GM18870 (cell line): ENCODE measurements at regions not wholly inside any gene's neighbourhood (a gene's known extent, or its start where the extent isn't known, plus 50 kb on each side); places are given as distances from the start of the nearest gene placed in this dataset.

ENCODE experiments used
- ATAC-seq: cut with Tn5 transposase; IDR thresholded peaks from one replicate; pipeline ENCODE4 v1.9.1; 2021; ENCODE audit warnings: moderate library complexity; ENCODE audit not compliant: unreplicated experiment

DNA sequence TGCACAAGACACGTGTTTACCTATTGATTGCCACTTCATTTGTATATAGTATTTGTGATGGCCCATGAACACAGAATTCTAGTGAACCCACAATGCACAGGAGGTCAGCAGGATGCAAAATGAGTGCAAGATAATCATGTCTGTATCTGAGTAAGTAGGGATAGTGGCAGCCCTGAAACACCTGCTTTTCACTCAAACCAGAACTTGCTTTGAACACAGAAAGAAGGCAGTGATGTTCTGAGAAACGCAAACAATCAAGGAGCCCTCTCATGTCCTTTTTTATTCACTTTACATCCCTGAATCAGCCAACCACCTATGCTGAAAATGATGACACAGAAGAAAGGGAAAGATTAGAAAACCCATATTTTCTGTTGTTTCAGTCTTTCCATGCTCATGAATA lies 170.4 kb upstream of the AVPR1A start:
- no peak for ATAC-seq

DNA sequence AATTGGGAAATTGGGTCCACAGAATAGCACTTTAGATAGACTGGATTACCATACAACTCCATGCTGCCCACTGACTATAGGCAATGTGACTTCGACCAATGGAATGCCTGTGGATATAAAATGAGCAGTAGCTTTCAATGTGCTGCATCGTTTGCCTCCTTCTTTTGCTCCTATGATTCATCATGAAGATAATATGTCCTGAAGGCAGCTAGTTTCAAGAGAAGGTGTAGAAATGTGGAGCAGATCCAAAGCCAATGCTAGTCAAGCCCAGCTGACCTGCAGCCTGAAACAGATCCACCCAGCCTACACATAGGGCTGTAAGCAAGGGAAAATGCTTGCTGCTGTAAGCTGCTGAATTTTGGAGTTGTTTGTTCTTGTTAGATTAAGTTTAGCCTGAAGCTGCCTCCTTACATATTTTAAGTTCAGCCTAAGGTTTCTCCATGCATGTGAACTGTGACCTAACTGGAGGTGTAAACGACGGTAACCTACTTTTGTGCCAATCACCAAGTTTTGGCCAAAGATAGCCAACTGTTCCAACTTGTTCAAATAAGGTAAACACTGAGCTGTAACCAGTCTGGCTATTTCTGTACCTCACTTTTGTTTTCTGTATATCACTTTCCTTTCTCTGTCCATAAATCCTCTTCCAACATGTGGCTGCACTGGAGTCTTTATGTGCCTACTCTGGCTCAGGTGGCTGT lies 169.1 kb upstream of the AVPR1A start:
- ATAC-seq = no peak

DNA sequence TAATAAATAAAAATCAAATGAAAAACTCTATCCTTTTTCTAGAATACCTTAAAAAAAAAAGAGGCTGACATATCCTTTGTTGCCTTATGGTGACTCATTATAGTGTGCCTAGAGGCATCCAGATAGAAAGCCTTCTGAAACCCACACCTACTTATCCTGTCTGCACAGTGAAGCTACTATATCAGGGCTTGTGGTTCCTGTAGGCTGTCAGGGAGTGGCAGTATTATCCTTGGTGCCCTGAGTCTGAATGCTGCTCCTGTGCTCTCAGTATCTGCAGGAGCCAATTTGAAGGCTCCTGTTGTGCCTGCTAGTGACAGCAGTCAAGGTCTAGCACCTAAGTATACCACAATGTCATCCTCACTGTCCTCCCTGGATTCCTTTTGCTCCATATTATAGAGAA lies 168.4 kb upstream of the AVPR1A start:
- peak; percentile 83 for ATAC-seq

DNA sequence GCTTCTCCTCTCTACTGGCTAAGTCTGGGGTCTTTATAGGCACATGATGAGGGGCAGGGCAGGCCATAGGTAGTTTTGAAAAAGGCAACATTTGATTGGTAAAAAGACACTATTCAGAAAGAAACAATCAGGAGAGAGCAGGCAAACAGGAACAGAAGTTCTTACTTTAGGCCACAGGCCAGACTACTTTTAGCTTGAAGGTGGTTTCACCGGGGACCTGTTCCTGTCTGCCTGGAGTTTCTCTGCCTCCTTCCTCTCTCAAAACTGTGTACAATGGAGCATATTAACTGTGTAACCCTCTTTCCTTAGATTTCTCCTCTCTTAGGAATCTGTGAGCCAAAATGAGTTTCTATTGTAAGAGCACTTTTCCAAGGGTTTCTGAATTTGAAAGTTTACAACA lies 167.9 kb upstream of the AVPR1A start:
- ATAC-seq = no peak

DNA sequence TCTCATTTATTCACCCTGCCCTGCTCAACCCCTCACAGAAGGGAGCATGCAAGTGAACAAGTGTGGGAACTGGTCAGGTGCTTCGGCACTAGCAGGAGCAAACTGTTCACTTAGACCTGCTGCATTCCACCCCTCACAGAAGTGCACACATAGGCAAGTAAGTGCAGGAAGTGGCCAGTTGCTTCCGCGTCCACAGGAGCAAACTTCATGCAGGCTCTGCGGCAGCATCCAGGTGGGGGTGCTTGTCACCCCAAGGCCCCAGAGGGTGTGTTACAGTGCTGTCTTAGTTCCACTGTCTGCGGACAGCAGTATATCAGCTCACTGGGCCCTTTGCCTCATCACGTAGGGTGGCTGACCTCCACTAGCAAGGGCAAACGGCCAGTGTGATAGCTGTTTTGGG lies 167.3 kb upstream of the AVPR1A start:
- ATAC-seq = no peak

DNA sequence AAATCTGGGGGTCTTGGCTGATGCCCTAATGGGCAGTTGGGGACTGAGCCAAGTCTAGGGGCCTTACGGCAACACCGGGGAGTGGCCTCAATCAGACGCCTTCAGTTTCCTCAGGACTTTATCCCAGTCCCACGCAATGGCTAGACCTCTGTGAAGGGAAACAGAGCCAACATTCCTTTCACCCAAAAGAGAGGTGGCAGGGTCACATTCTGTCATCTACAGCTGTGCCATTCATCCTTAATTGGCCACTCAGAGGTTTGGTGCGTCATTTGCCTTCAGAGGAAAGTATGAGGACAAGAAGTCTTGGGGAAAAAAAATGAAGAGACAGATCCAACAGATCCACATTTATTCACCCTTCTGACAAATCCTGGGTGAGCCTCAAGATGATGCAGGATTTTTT lies 166.9 kb upstream of the AVPR1A start:
- ATAC-seq = no peak

DNA sequence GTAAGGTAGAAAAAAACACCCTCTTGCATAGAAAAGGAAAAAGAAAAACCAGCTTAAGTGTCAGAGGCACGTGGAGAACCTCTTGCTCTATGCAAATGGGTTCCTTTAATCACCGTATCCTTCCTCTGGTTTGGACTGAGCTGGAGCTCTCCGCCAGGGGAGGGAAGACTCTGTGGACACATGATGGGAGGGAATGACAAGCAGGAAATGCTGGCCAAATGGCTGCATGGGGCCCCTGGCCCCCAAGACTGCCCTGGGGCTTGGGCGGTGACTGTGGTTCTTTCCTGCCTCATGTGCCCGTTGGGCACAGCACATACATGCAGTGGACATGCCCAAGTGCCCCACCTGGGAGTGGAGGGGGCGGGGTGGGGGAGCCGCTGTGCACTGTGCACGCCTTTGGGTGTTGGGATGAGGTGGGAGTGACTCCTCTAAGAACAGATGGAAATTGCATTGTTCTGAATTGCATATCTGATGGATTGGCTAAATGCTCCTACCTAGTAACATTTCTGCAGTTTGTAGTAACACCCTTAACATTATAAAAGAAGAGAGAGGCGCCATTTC lies 166.4 kb upstream of the AVPR1A start:
- no peak for ATAC-seq

DNA sequence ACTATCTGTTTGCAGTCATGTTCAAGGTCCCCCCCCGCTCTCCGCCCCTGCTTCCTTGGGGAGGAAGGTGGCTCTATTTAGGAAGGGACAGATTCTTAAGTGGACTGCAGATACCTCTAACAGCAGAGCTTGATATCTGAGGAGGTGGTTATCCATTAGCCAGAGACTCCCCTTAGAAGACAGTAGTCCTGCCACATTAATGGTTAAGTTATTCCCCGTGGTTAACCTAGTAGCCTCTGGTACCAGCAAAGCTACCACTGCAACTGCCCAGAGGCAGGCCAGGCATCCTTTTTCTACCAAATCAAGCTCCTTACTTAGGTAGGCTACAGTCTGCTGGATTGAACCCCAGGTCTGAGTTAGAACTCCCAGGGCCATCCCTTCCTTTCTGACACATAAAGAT lies 162.1 kb upstream of the AVPR1A start:
- peak; percentile 82 for ATAC-seq

DNA sequence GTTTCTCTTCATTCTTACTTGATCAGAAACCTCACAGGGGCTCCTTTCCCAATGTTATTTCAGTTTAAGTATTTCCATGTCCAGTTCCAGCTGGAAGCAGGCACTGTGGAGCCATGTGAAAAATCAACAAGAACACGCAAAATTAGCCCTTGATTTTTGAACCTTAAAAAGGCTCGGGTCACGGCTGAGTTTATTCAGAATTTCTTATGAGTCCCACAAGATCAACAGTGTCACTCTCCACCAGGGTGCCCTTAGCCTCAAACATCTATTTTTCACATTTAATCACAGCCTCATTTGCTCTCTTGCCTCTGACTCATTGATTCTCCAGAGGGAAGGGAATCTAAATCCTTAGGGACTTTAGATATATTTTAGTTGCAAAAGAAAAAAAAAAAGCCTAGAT lies 157.7 kb upstream of the AVPR1A start:
- ATAC-seq = no peak

DNA sequence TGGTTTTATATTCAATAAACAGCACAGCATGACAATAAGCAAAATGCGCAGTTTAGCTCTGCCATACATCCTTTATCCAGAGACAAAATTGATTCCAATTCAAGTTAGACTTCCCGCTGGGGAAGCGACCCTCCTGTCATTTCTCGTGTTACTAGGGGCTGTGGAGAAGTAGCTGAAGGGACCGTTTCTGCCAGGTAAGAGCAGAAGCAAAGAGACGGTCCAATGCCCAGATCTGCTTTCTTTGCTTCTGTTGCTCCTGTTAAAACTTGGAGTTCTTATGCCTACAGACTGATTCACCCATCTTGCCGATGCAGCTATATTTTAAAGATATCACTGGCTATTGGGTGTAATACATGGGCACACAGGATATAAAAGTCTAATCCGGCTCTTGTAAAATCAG lies 156.8 kb upstream of the AVPR1A start:
- no peak for ATAC-seq

DNA sequence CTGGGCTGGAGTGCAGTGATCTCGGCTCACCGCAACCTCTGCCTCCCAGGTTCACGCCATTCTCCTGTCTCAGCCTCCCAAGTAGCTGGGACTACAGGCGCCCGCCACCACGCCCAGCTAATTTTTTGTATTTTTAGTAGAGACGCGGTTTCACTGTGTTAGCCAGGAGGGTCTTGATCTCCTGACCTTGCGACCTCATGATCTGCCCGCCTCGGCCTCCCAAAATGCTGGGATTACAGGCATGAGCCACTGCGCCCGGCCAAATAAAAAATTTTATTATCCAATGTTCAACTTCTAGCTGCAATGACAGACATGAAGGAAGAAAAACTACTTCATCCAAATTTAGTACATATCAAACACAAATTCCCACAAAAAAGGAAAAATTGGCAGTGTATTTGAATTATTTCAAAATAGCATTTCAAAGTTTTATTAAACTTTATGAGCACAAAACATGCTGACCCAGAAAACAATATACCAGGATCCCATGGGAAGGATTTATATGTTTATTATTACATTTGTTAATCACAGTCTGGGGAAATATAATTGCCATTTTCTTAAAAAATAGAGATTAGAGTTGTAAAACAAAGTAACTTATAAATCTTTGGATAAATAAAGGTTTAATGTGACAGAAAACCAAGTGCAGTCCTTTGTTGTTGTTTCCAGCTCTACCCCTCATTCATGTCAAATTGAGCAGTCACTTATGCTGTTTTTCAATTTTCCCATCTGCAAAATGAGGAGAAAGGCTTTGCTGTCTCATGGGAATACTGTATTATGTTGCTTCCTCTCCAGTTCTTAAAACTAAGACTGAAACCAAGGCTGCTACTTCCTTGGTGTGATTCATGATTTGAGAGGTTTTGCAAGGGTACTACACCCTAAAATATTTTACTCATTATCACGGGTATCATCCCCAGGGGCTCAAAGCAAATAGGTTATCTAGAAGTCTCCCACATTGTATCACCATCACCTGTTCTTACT lies 155.2 kb upstream of the AVPR1A start:
- ATAC-seq = peak; percentile 33

DNA sequence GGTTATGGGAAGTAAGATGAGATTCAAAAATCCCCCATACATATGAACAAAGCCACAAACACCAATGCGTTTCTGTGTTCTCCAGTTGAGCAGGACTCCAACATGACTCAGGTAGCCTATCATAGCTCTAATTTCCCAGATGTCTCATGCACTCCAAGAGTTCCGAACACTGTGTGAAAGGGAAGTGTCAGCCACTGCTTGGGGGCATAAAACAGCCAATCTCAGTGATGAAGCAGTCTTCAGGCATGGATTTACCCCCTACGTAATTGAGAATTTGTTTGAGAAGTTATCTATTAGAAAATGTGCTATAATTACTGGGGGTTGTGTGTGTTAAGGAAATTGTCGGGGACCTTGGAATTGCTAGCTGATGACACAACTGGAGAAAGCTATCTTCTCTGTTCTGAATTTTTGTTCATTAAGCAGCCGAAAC lies 153.9 kb upstream of the AVPR1A start:
- ATAC-seq = peak; percentile 45

DNA sequence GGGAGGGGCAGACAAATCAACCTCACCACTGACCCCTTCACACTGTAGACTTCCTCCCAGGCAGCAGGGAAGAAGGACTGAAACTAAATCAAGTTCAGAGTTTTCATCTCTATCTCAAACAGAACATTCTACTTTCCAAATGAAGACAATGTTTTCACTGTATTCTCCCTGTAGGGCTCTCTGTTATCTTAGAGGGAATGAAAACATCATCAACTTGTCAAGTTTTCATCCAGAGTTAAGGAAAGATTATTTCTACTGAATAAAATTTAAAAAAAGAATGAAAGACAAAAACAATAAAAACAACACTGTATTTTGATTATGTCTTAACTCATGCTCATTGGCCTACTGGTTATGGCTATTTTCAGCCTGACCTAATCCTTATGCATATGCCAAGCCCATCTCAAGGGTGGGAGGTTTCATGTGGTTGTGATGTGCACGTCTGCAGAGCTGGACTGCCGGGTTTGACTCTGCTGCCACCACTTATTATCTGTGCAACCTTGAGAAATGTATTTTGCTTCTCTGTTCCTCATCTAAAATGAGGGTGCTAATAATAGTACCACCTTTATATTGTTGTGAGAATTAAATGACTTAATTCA lies 152.0 kb upstream of the AVPR1A start:
- peak; percentile 33 for ATAC-seq

DNA sequence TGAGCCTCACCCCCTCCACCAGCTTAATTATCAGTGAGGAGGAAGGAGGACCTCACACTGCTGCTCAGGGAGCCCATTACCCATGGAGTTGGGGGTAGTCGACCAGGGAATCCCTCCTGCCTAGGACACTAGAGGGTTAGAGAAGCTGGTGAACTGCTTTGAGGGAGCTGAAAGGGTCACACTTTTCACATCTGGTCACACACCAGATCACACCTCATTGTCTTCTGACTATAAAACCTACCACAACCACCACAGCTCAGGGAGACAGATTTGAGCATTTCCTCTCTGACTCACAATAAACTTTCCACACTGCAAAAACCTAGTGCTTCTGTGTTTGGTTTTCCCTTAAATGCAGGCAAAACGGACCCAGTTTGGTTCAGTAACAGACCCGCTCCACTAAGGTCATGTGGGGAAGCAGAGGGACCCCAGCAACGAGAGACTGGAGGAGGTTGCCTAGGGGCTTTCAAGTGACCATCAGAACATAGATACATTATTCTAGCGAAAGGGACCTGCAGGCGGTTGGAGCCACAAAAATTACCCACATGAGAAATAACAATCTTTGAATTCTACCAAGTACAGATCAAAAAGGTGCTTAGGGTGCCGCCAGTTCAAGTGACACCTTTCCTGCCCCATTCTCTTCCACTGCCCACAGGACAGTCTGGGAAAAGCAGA lies 151.4 kb upstream of the AVPR1A start:
- peak; percentile 85 for ATAC-seq

DNA sequence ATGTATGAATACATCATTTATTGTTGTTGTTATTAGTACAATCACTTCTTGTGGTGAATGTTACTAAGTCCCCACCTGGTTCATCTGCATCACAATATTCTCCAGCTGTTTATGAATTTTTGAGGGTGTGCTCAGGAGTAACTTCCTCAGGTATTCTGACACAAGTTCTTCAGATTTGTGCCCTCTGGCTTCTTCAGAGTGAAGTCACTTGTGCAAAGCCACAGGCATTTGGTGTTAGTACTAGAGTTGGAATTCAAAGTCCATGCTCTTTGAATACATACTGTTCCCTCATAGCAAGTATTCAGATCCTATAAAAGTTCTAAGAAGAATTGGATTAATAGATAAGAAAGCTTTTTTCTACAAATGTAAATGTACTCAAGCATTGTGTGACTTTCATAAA lies 150.3 kb upstream of the AVPR1A start:
- ATAC-seq = no peak

DNA sequence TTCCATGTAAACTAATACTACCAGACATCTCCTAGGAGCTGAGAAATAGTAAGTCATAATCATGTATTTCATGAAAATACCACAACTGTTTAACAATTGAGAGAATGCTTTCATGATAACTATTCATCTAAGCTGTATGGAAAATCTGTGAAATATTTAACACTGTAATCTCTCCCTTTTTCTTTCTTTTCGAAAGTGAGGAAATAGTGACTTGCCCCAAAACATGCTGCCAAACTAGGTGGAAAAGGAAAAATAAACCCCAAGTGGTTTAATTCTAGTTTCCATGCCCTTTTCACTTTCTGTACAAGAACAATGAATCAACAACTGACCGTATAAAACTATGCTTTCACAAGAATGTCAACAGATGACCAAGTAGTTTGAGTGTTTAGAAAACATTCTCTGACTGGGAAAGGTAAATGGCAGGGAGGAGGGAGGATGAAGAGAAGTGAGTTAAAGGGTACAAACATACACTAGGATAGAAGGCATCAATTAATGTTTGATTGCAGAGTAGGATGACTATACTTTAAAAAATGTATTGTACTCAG lies 147.5 kb upstream of the AVPR1A start:
- ATAC-seq = no peak

DNA sequence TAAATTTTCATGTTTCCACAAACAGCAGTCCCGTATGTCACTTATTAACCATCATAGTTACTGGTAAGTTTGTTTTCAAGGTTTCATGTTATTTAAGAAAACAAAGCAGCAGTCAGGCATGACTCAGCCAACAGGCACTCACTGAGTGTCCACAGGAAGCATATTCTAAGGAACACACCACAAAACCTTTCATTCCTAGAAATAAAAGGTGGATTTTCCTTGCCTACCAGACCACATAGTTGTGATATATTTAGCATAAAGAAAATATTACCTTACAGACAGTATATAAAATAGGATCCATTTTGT lies 143.3 kb upstream of the AVPR1A start:
- peak; percentile 89 for ATAC-seq

DNA sequence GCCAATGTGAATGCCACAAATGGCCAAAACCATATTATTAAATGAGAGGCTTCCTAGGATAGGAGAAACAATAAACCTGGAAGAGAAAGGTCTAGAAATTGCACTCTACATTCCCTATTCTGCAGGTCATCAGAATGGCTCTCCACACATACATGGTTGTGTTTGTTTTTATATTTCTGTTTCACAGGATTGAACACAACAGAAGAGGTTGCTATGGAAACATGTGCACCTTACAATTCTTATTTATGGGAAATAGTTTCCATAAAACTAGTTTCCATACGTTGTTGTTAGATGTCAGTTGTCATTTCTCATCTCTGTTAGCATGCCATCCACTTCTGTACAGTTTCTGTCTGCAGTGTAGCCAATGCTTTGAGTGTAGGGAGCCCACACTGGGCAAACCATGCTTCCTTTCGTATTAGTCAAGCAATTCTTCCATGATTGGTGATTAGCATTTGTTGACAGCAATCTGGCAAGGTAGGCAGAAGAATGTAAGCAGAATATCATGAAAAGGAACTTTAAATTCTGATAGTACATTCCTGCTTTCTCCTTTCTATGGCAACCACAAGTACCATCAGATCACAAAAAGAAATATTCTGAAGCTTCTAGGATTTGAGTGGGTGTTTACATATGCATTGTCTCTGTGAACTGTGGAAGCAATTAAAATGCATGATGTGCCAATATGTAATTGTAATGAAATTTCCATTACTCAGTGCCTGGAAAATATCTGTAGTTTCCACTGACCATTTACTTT lies 141.6 kb upstream of the AVPR1A start:
- ATAC-seq = no peak

DNA sequence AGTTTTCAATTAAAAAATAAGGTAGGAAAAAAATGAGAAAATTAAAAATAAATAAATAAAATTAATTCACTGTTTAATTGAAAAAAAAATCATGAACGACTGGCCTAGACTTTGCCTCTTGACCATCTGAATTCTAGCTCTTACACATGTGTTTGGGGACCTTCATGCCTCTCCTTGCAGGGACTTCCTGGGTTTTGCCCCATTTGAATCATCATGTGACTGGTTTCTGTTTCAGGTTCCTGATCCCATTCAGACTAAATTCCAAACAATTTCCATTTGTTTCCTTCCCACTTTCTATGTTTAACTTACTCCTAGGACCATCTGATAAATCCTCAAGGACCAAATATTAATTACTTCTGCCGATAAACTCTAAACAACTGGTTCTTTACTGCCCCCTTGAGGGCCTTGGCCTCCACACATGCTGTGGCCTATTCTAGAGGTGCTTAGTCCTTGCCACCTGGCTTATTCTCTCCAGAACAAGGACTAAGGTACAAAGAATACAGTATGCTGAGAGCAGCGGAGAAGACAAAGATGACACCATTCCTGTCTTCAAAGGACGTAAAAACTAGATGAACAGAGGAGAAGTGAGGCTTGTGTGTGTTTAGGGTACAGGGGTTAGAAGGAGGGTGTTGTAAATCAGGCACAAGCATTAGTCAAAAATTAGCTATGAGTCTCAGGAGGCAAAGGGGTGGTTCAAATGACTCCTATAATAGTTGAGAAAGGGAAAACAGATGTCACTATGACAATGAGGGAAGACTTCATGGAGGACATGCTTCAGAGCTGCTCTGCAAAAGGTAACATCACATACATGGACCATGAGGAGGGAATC lies 125.8 kb upstream of the AVPR1A start:
- peak; percentile 79 for ATAC-seq
